Tibial nerve (tissue), 4 donors: ENCODE measurements at regions not wholly inside any gene's neighbourhood (a gene's known extent, or its start where the extent isn't known, plus 50 kb on each side); places are given as distances from the start of the nearest gene placed in this dataset. TPM values are rescaled to one million over a fixed set of nuclear protein-coding genes. Genes with fewer than 3 reads are reported as not detected.

ENCODE experiments used
- DNase-seq, 2 donors: peaks; one replicate each; pipeline ENCODE4 v3.0.0-alpha.2; 2019; ENCODE audit warnings: low spot score in 2 of 2
- H3K27ac ChIP-seq, 4 donors: fragments of 200-600 bp; sonication (generic) in 3 of 4; one replicate each; pipeline ENCODE4 v1.5.1; 2017 to 2019; ENCODE audit warnings: mild to moderate bottlenecking in 1 of 4
- H3K27me3 ChIP-seq, 2 donors: fragments of 200-600 bp; sonication (generic) in 1 of 2; one replicate each; pipeline versions ENCODE4 v1.5.1 to v1.6.0; 2017 to 2019
- H3K36me3 ChIP-seq, 3 donors: fragments of 200-600 bp; sonication (generic); one replicate each; pipeline ENCODE4 v1.5.1; 2018 to 2019
- H3K4me1 ChIP-seq, 4 donors: fragments of 200-600 bp; sonication (generic) in 3 of 4; one replicate each; pipeline ENCODE4 v1.5.1; 2017 to 2019
- H3K4me3 ChIP-seq, 4 donors: fragments of 200-600 bp; sonication (generic) in 3 of 4; one replicate each; pipeline ENCODE4 v1.5.1; 2017 to 2019; ENCODE audit warnings: mild to moderate bottlenecking in 1 of 4, moderate library complexity in 1 of 4
- H3K9me3 ChIP-seq, 4 donors: fragments of 200-600 bp; sonication (generic) in 3 of 4; one replicate each; pipeline ENCODE4 v1.5.1; 2017 to 2019
- CTCF ChIP-seq, 5 experiments: fragments of 200-600 bp in 3 of 5; fragments of 450-650 bp in 2 of 5; sonication (generic) in 3 of 5; IDR thresholded peaks; one replicate each; pipeline ENCODE4 v1.5.1; 2016 to 2019; ENCODE audit warnings: antibody characterized with exemption in 5 of 5, mild to moderate bottlenecking in 3 of 5, moderate library complexity in 2 of 5
- EP300 ChIP-seq, 2 donors: sonication (generic); formaldehyde crosslinking; IDR thresholded peaks; one replicate each; pipeline ENCODE4 v1.6.1; 2017; ENCODE audit warnings: antibody characterized with exemption in 2 of 2, mild to moderate bottlenecking in 1 of 2
- POLR2A ChIP-seq, 2 donors: fragments of 450-650 bp; IDR thresholded peaks; one replicate each; pipeline ENCODE4 v1.6.1; 2017; ENCODE audit warnings: antibody characterized with exemption in 2 of 2, mild to moderate bottlenecking in 2 of 2, moderate library complexity in 2 of 2
- WGBS, 2 donors: methylation state at CpG; one replicate each; pipeline ENCODE4 v1.1.5; 2018; 5-methylcytosine and 5-hydroxymethylcytosine counted together
- small RNA-seq: library from RNA; depleted of rRNA; stranded (forward); fragments of <200 nt; gene quantifications from one replicate; pipeline ENCODE3, GENCODE V24; 2016

- Histone ChIP-seq H3K4me3 (no peak overlapping the region), H3K9me3 (no peaks in the 10 kb centered on the region)
- WGBS, 2 donors, result 43 to 44% methylated on average over 2 of the region's 2 CpGs
Measured at GRCh38 chr14:21725250-21725649, 51.6 kb upstream of the OR4E1 start.

GRCh38 chr14:21724090-21724973 lies 50.7 kb upstream of the OR4E1 start:
- DNase-seq, result no peak
- Histone ChIP-seq H3K27ac (no peak overlapping the region), H3K9me3 (no peaks in the 10 kb centered on the region), H3K4me1 (no peaks in the 10 kb centered on the region), H3K4me3 (no peak overlapping the region), H3K27me3 (no peaks in the 10 kb centered on the region), H3K36me3 (no peaks in the 10 kb centered on the region)
- no peak for TF ChIP-seq EP300 (IDR thresholded peaks at IDR 0.05)
- no peak for TF ChIP-seq POLR2A (IDR thresholded peaks at IDR 0.05)
- no peak for TF ChIP-seq CTCF (IDR thresholded peaks at IDR 0.05)
- WGBS, 2 donors, result 72 to 74% methylated on average over 8 of the region's 8 CpGs

More at GRCh38 chr14:21725250-21725649, 51.6 kb upstream of the OR4E1 start:
- no peak for TF ChIP-seq CTCF (IDR thresholded peaks at IDR 0.05)
- no peak for TF ChIP-seq EP300 (IDR thresholded peaks at IDR 0.05)
- no peak for TF ChIP-seq POLR2A (IDR thresholded peaks at IDR 0.05)
- no peak overlapping the region for H3K27ac ChIP-seq
- no peaks in the 10 kb centered on the region for H3K27me3 ChIP-seq
- H3K4me1 ChIP-seq, result no peaks in the 10 kb centered on the region
- no peak for DNase-seq
- no peaks in the 10 kb centered on the region for H3K36me3 ChIP-seq

- Histone ChIP-seq H3K27me3 (no peaks in the 10 kb centered on the region), H3K9me3 (no peaks in the 10 kb centered on the region), H3K4me1 (no peaks in the 10 kb centered on the region), H3K27ac (no peak overlapping the region), H3K36me3 (no peaks in the 10 kb centered on the region), H3K4me3 (no peak overlapping the region)
- no peak for DNase-seq
- WGBS, 2 donors, result 53 to 61% methylated on average over 14 of the region's 14 CpGs
- TF ChIP-seq POLR2A (IDR thresholded peaks at IDR 0.05) (no peak), CTCF (IDR thresholded peaks at IDR 0.05) (no peak), EP300 (IDR thresholded peaks at IDR 0.05) (no peak)
Measured at GRCh38 chr14:21723431-21724045, 49.9 kb upstream of the OR4E1 start.

Small RNAs in the stretch of these regions (small RNA-seq; reads per million reads assigned to genes)
- not detected for gene AC245505.1
- gene TRAJ30, result not detected
- gene TRAJ31, result not detected
- not detected for gene TRAJ32
- gene TRAJ33, result not detected
- gene TRAJ34, result not detected
- not detected for gene TRAJ35
- gene TRAJ36, result not detected
- not detected for gene TRAJ37
- not detected for gene TRAJ38
- not detected for gene TRAJ39
- not detected for gene TRAJ40
- not detected for gene TRAJ41
- gene TRAJ42, result not detected
- gene TRAJ43, result not detected
- not detected for gene TRAJ44
- gene TRAJ45, result not detected
- not detected for gene TRAJ46
- gene TRAJ47, result not detected
- gene TRAJ48, result not detected
- gene TRAJ49, result not detected
- not detected for gene TRAJ50
- not detected for gene TRAJ51
- gene TRAJ52, result not detected
- gene TRAJ53, result not detected
- not detected for gene TRAJ54
- gene TRAJ55, result not detected
- gene TRAJ56, result not detected
- gene TRAJ57, result not detected
- gene TRAJ58, result not detected
- gene TRAJ59, result not detected
- not detected for gene TRAJ60
- gene TRAJ61, result not detected
- not detected for gene TRAV15
- gene TRDD1, result not detected
- gene TRDD2, result not detected
- gene TRDD3, result not detected
- gene TRDJ1, result not detected
- gene TRDJ2, result not detected
- not detected for gene TRDJ3
- not detected for gene TRDJ4
- not detected for gene TRDV1
